ENCODE measurements at regions not wholly inside any gene's neighbourhood (a gene's known extent, or its start where the extent isn't known, plus 50 kb on each side); places are given as distances from the start of the nearest gene placed in this dataset.

DNA sequence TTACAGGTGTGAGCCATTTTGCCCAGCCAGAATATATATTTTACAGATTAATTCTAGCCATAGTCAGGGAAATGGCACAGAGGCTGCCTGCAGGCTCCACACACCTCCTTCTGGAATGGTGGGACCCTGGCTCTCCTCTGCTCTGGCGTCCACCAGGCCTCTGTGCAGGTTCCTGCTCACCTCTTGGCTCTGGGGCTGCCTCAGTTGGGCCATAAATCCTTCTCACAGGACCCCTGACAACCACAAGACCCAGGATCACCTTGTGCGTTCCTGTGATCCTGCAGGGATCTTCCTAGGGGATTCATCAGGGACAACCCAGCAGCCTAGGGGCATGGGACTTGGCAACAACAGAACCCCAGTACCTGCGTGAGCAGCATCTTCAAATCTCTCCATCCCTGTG lies 93.0 kb upstream of the FSTL4 start:
- H3K27ac ChIP-seq (replicated peaks): no peak overlapping the region
- TF ChIP-seq SPI1 (IDR thresholded peaks at IDR 0.05; ENCODE audit: borderline replicate concordance, low read depth): no peak
- TF ChIP-seq REST (IDR thresholded peaks at IDR 0.05; ENCODE audit: insufficient replicate concordance, low read depth): no peak
- no peak for TF ChIP-seq POLR2AphosphoS5 (IDR thresholded peaks at IDR 0.05; ENCODE audit: low read depth)
- no peak for TF ChIP-seq GABPA (IDR thresholded peaks at IDR 0.05; ENCODE audit: low read depth)
- TF ChIP-seq CTCF (IDR thresholded peaks at IDR 0.05; ENCODE audit: insufficient read depth, low read length): no peak
- H3K27me3 ChIP-seq (ENCODE audit: insufficient read depth, poor library complexity, severe bottlenecking): no peaks in the 10 kb centered on the region
- DNase-seq (ENCODE audit: low read depth in 1 of 2, low spot score in 1 of 2): no peak
- no peak overlapping the region for H3K4me3 ChIP-seq (replicated peaks; ENCODE audit: insufficient read depth, low read length)

- H3K27me3 ChIP-seq (ENCODE audit: insufficient read depth, poor library complexity, severe bottlenecking): no peaks in the 10 kb centered on the region
- no peak for TF ChIP-seq POLR2AphosphoS5 (IDR thresholded peaks at IDR 0.05; ENCODE audit: low read depth)
- no peak for TF ChIP-seq SPI1 (IDR thresholded peaks at IDR 0.05; ENCODE audit: borderline replicate concordance, low read depth)
- no peak for TF ChIP-seq CTCF (IDR thresholded peaks at IDR 0.05; ENCODE audit: insufficient read depth, low read length)
- TF ChIP-seq GABPA (IDR thresholded peaks at IDR 0.05; ENCODE audit: low read depth): no peak
- TF ChIP-seq REST (IDR thresholded peaks at IDR 0.05; ENCODE audit: insufficient replicate concordance, low read depth): no peak
- no peak overlapping the region for H3K27ac ChIP-seq (replicated peaks)
- H3K4me3 ChIP-seq (replicated peaks; ENCODE audit: insufficient read depth, low read length): no peak overlapping the region
- DNase-seq (ENCODE audit: low read depth in 1 of 2, low spot score in 1 of 2): no peak
Observed at GRCh38 chr5:133704411-133704810, 92.1 kb upstream of the FSTL4 start.

DNA sequence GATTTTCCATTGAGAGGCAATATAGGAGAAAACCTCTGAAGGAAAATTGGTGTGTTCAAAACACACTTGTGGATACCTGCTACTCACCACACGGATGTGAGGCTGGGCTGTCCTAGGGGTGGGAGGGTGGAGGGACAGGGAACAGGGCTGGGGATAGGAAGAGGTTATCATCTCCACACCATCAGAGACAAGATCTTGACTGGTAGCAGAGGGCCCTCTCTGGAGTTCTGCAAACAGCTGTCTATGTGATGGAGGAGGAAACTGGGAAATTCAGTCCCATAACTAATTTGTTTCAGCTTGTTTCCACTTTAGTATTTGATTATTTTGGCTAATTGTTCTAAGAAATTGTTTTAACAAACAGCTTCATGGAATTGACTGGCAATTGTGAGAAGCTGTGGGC lies 91.6 kb upstream of the FSTL4 start:
- Histone ChIP-seq H3K27ac (replicated peaks) (no peak overlapping the region), H3K4me3 (replicated peaks; ENCODE audit: insufficient read depth, low read length) (no peak overlapping the region), H3K27me3 (ENCODE audit: insufficient read depth, poor library complexity, severe bottlenecking) (no peaks in the 10 kb centered on the region)
- no peak for DNase-seq (ENCODE audit: low read depth in 1 of 2, low spot score in 1 of 2)
- TF ChIP-seq GABPA (IDR thresholded peaks at IDR 0.05; ENCODE audit: low read depth) (no peak), REST (IDR thresholded peaks at IDR 0.05; ENCODE audit: insufficient replicate concordance, low read depth) (no peak), CTCF (IDR thresholded peaks at IDR 0.05; ENCODE audit: insufficient read depth, low read length) (no peak), SPI1 (IDR thresholded peaks at IDR 0.05; ENCODE audit: borderline replicate concordance, low read depth) (no peak), POLR2AphosphoS5 (IDR thresholded peaks at IDR 0.05; ENCODE audit: low read depth) (no peak)

All from HL-60 (cell line).